HEK293T (cell line): ENCODE measurements at regions not wholly inside any gene's neighbourhood (a gene's known extent, or its start where the extent isn't known, plus 50 kb on each side); places are given as distances from the start of the nearest gene placed in this dataset.

Experiments
- ARNT ChIP-seq: fragments of 450-650 bp; IDR thresholded peaks from 2 replicates; pipeline ENCODE4 v1.6.1; 2017; ENCODE audit warnings: mild to moderate bottlenecking
- BHLHE40 ChIP-seq: fragments of 450-650 bp; IDR thresholded peaks from 2 replicates; pipeline ENCODE4 v1.6.1; 2016; ENCODE audit warnings: mild to moderate bottlenecking, moderate library complexity, borderline replicate concordance
- FOXA1 ChIP-seq: fragments of 450-650 bp; IDR thresholded peaks from 2 replicates; pipeline ENCODE4 v1.6.1; 2016; ENCODE audit warnings: mild to moderate bottlenecking
- HDGF ChIP-seq: fragments of 450-650 bp; IDR thresholded peaks from 2 replicates; pipeline ENCODE4 v1.6.1; 2017; ENCODE audit warnings: antibody characterized with exemption, borderline replicate concordance
- L3MBTL2 ChIP-seq: fragments of 450-650 bp; conservative IDR thresholded peaks from 2 replicates; pipeline ENCODE4 v1.6.1; 2016; ENCODE audit warnings: mild to moderate bottlenecking
- NFRKB ChIP-seq: fragments of 450-650 bp; IDR thresholded peaks from 2 replicates; pipeline ENCODE4 v1.6.1; 2016; ENCODE audit warnings: mild to moderate bottlenecking, moderate library complexity
- PKNOX1 ChIP-seq: fragments of 450-650 bp; IDR thresholded peaks from 2 replicates; pipeline ENCODE4 v1.6.1; 2016
- SP1 ChIP-seq: fragments of 450-650 bp; IDR thresholded peaks from 2 replicates; pipeline ENCODE4 v1.6.1; 2017
- SUZ12 ChIP-seq: fragments of 450-650 bp; IDR thresholded peaks from 2 replicates; pipeline ENCODE4 v1.6.1; 2016; ENCODE audit warnings: mild to moderate bottlenecking
- ZNF384 ChIP-seq: fragments of 450-650 bp; IDR thresholded peaks from 2 replicates; pipeline ENCODE4 v1.6.1; 2016

- TF ChIP-seq FOXA1 (no peak), SP1 (no peak), BHLHE40 (no peak), PKNOX1 (no peak), SUZ12 (no peak), L3MBTL2 (no peak), NFRKB (no peak), ZNF384 (no peak), ARNT (no peak), HDGF (no peak)
Observed at GRCh38 chr7:106811472-106811871, 53.6 kb upstream of the PIK3CG start.
